BJ (cell line): ENCODE measurements at regions not wholly inside any gene's neighbourhood (a gene's known extent, or its start where the extent isn't known, plus 50 kb on each side); places are given as distances from the start of the nearest gene placed in this dataset.
A peak's percentile ranks its signal among the peaks of the same experiment; 100 is the strongest.

Experiments used
- CTCF ChIA-PET: fragments of 350-600 bp; formaldehyde crosslinking; extraction: SDS; loops from one replicate; lab custom pipeline; 2021; ENCODE audit warnings: antibody characterized with exemption, inconsistent platforms; lab: Yijun Ruan, JAX
- POLR2A ChIA-PET: fragments of 300-600 bp; sonication (Branson Sonifier 250); formaldehyde crosslinking; extraction: SDS; loops from one replicate; lab custom pipeline; 2021; ENCODE audit warnings: antibody characterized with exemption; lab: Charles Lee
- DNase-seq: peaks from one replicate; pipeline ENCODE4 v3.0.0-alpha.2; 2011; ENCODE audit warnings: low read depth
- H3K27me3 ChIP-seq: 2 replicates; pipeline ENCODE4 v1.6.0; 2011; ENCODE audit warnings: low read length; ENCODE audit not compliant: control insufficient read depth, insufficient read depth
- H3K36me3 ChIP-seq: 2 replicates; pipeline ENCODE4 v1.5.1; 2011; ENCODE audit warnings: low read length; ENCODE audit not compliant: control insufficient read depth, insufficient read depth
- H3K4me3 ChIP-seq: 2 replicates; pipeline ENCODE4 v1.5.1; 2011; ENCODE audit warnings: low read depth, mild to moderate bottlenecking, control low read depth, low read length
- CTCF ChIP-seq: IDR thresholded peaks from 2 replicates; pipeline ENCODE4 v1.5.1; 2011; ENCODE audit warnings: low read depth, mild to moderate bottlenecking, control low read depth, inconsistent platforms, low read length, moderate library complexity; ENCODE audit not compliant: insufficient read depth

GRCh38 chr1:218165701-218166114 is 119.4 kb upstream of the RRP15 start:
- H3K36me3 ChIP-seq: no peaks in the 10 kb centered on the region
- no peak for TF ChIP-seq CTCF
- peaks cover 26% of the 10 kb centered on the region for H3K27me3 ChIP-seq
- H3K4me3 ChIP-seq: peak overlapping the region; percentile 20
- DNase-seq: no peak
- POLR2A ChIA-PET: no interaction called here
- CTCF ChIA-PET: no interaction called here

- Histone ChIP-seq H3K36me3 (no peaks in the 10 kb centered on the region), H3K27me3 (peaks cover 26% of the 10 kb centered on the region), H3K4me3 (no peak overlapping the region)
- ChIA-PET POLR2A (no interaction called here), CTCF (no interaction called here)
- DNase-seq: no peak
- TF ChIP-seq CTCF: no peak
Observed at GRCh38 chr1:218166268-218166945, 118.7 kb upstream of the RRP15 start.

- no peak for DNase-seq
- CTCF ChIA-PET: interaction anchor here (0.6 to 1.0 kb wide), 3 partner anchors 11 to 1421 kb away, joined by 3 read pairs; no protein-coding TSS in a partner anchor
- POLR2A ChIA-PET: no interaction called here
- Histone ChIP-seq H3K4me3 (no peak overlapping the region), H3K36me3 (no peaks in the 10 kb centered on the region), H3K27me3 (peaks cover 4% of the 10 kb centered on the region)
- TF ChIP-seq CTCF: peak; percentile 79
Observed at GRCh38 chr1:218171302-218171893, 113.7 kb upstream of the RRP15 start.

GRCh38 chr1:218182455-218182854 is 102.6 kb upstream of the RRP15 start:
- TF ChIP-seq CTCF: no peak
- ChIA-PET POLR2A (no interaction called here), CTCF (interaction anchor here (1.1 kb wide), 1 partner anchor 12 kb away, joined by 3 read pairs; no protein-coding TSS in a partner anchor)
- H3K36me3 ChIP-seq: no peaks in the 10 kb centered on the region
- peaks cover 2% of the 10 kb centered on the region; the same call in 1 of the 2 replicates for H3K27me3 ChIP-seq
- H3K4me3 ChIP-seq: no peak overlapping the region
- DNase-seq: no peak

- DNase-seq: no peak
- H3K27me3 ChIP-seq: peaks cover 3% of the 10 kb centered on the region; the same call in 1 of the 2 replicates
- no peaks in the 10 kb centered on the region for H3K36me3 ChIP-seq
- TF ChIP-seq CTCF: no peak
- ChIA-PET POLR2A (no interaction called here), CTCF (interaction anchor here (0.6 to 1.5 kb wide), 3 partner anchors 14 to 740 kb away, joined by 3 to 4 read pairs (median 3); no protein-coding TSS in a partner anchor)
- H3K4me3 ChIP-seq: no peak overlapping the region
Observed at GRCh38 chr1:218200979-218201378, 84.1 kb upstream of the RRP15 start.
